Activated T-helper 1 cell treated with anti-CD3 and anti-CD28 coated beads, Interleukin-12 subunit alpha, Interleukin-12 subunit beta, Interleukin-2, Interleukin-4 antibody, amounts not matched to agents 30 ng/mL and 10 ng/mL and 1 ng/mL, durations not matched to agents 14 hours and 24 hours and 36 hours (primary cell): ENCODE measurements at regions not wholly inside any gene's neighbourhood (a gene's known extent, or its start where the extent isn't known, plus 50 kb on each side); places are given as distances from the start of the nearest gene placed in this dataset.

ENCODE experiments used
- DNase-seq: peaks from one replicate; pipeline ENCODE4 v3.0.0; 2021; ENCODE audit warnings: low spot score
- H3K27ac Mint-ChIP-seq: one replicate; pipeline ENCODE4 v1.8.0; 2021; ENCODE audit warnings: mild to moderate bottlenecking, mixed read lengths
- H3K27me3 Mint-ChIP-seq: one replicate; pipeline ENCODE4 v1.8.0; 2022; ENCODE audit warnings: mild to moderate bottlenecking, moderate library complexity, mixed read lengths; ENCODE audit not compliant: insufficient read depth
- H3K36me3 Mint-ChIP-seq: one replicate; pipeline ENCODE4 v1.8.0; 2021; ENCODE audit warnings: low read depth, mixed read lengths
- H3K4me1 Mint-ChIP-seq: one replicate; pipeline ENCODE4 v1.8.0; 2021; ENCODE audit warnings: low read depth, mixed read lengths
- H3K4me3 Mint-ChIP-seq: one replicate; pipeline ENCODE4 v1.8.0; 2021; ENCODE audit warnings: mild to moderate bottlenecking, moderate library complexity, mixed read lengths
- H3K9me3 Mint-ChIP-seq: one replicate; pipeline ENCODE4 v1.8.0; 2021; ENCODE audit warnings: mixed read lengths
- intact Hi-C: fragments of 100-400 bp; cut with micrococcal nuclease; formaldehyde crosslinking; loops from one replicate; pipeline ENCODE4 v1.15.1; 2024

DNA sequence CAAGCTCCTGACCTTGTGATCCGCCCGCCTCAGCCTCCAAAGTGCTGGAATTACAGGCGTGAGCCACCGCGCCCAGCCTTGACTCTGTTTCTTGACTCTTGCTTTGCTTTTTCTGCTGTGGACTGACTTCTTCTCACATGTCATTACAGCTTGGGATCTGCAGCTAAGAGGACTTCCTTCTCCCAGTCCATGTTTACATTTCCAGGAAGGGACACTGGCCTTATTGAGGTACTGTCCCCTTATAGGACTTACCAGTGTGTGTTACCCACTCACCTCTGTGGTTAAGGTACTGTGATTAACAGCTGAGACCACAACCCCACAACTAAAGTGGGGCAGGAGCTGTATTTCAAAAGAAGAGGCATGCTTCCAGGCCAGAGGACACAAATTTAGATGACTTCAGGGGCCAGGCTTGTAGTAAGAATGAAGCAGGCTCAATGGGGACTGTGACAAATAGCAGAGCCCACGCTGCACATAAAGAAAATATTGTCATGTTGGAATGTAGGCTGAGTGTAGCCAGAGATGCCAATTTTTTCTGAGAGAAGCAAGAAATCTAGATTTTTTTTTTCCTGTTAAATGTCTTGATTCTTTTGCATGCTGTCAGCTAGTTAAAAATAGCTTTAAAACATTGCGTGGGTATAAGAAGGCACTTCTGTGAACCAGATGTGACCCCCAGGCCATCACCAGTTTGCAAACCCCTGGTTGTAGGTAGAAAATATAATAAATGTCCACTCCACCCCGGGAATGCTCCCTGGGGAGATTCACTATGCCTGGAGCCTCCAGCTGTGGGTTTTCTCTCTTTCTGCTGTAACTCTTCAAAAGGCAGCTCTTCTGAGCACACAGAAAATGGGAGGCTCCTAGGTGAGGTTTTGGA lies 75.0 kb downstream of the PTPDC1 start:
- Mint-ChIP-seq H3K9me3 (peaks cover 6% of the 10 kb centered on the region), H3K4me1 (peaks cover 2% of the 10 kb centered on the region), H3K4me3 (no peak overlapping the region), H3K27ac (no peak overlapping the region), H3K27me3 (no peaks in the 10 kb centered on the region), H3K36me3 (no peaks in the 10 kb centered on the region)
- intact Hi-C loops = no loop called here
- no peak for DNase-seq

DNA sequence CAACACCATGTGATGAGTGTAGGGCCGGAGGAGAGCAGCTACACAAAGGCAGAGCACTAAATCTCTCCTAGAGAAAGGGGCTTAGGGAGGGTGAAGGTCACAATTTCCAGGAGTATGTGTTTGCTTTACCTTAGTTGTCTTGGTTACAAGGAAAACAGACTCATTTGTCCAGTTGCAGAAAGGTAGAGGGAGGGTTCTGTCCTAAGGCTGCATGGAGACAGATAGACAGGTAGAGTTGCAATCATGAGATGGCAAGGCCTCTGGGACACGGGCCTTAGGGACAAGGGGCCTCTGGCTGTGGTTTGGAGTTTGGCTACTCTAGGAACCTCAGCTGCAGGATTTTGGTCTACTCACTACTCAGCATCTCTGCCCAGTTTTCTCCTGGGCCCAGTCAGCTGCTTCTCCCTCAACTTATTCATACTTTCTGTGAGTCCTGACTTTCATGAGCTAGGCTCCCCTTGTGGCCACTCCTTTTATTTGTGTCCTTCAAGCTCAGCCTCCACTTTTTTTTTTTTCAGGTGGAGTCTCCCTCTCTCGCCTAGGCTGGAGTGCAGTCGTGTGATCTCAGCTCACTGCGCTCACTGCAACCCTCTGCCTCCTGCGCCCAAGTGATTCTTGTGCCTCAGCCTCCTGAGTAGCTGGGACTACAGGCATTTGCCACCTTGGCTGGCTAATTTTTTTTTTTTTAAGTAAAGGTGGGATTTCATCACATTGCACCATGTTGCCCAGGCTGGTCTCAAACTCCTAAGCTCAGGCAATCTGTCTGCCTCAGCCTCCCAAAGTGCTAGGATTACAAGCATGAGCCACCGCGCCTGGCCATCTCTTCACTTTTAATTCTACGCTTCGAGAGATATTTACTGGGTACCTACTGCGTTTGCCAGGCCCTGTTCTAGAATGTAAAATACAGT lies 76.6 kb downstream of the PTPDC1 start:
- no peak overlapping the region for H3K4me3 Mint-ChIP-seq
- no peak overlapping the region for H3K27ac Mint-ChIP-seq
- no peak for DNase-seq
- H3K4me1 Mint-ChIP-seq = peaks cover 13% of the 10 kb centered on the region
- H3K9me3 Mint-ChIP-seq = no peaks in the 10 kb centered on the region
- no peaks in the 10 kb centered on the region for H3K36me3 Mint-ChIP-seq
- intact Hi-C loops = loop anchor here (10.0 kb wide), 1 partner anchor 1396 kb away; the partner anchor contains the start of gene BICD2
- no peaks in the 10 kb centered on the region for H3K27me3 Mint-ChIP-seq

DNA sequence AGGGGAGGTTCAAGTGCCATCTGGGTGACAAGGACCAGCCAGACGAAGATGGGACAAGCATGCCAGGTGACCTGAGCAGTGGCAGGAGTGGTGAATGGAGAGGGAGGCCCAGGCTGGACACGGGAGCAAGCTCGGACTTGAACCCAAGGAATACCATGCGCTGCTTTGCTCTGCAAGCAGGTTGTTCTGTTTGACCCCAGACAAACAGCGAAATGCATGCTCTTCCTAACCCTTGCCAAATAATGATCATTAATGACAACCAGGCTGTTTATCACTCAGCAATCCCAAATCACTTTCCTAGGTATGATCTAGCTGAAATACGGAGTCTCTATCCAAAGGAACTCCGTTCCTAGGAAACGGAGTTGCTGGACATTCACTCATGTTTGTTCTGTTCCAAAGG lies 77.4 kb downstream of the PTPDC1 start:
- H3K27ac Mint-ChIP-seq = no peak overlapping the region
- no peaks in the 10 kb centered on the region for H3K36me3 Mint-ChIP-seq
- H3K4me1 Mint-ChIP-seq = peaks cover 13% of the 10 kb centered on the region
- H3K9me3 Mint-ChIP-seq = no peaks in the 10 kb centered on the region
- intact Hi-C loops = loop anchor here (10.0 kb wide), 1 partner anchor 1397 kb away; the partner anchor contains the start of gene BICD2
- DNase-seq = no peak
- H3K27me3 Mint-ChIP-seq = peaks cover under 1% of the 10 kb centered on the region
- no peak overlapping the region for H3K4me3 Mint-ChIP-seq

DNA sequence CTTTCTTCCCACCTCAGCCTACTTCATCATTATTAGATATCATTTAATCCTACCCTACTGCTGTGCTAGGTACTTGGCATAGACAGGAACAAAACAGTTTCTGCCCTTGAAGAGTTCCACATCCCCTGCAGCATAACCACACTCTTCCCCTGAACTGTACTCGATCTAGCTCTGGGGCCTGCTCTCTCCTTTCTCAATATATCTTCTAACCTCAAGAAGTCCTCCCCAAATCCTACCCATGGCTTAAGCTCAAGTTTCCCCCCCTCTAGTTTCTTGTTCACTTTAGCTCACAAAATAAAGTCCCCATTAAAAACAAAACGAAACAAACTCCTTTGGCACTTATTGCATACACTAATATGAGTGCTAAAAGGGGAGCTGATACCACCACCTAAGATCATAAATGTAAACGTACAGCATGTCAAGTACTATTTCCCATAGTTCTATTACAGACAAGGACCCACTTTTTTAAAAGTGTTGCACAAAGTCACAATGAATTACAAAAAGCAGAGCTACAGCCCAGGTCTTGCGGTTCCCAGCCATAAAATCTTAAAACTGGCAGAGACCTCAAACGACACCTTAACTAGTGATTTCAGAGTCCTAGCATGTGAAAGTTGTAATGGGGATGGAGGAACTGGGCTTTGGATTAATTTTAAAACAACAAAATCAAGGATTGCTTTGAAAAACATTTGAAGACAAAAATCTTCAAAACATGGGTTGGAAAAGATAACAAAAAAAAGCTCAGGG lies 80.7 kb downstream of the PTPDC1 start:
- no peak for DNase-seq
- intact Hi-C loops = loop anchor here (5.0 to 10.0 kb wide), 2 partner anchors 842 to 1400 kb away; partner anchors contain the start of gene BICD2
- peak overlapping the region; percentile 80 for H3K4me3 Mint-ChIP-seq
- peaks cover 39% of the 10 kb centered on the region for H3K4me1 Mint-ChIP-seq
- H3K27me3 Mint-ChIP-seq = peaks cover 2% of the 10 kb centered on the region
- no peaks in the 10 kb centered on the region for H3K9me3 Mint-ChIP-seq
- peak overlapping the region; percentile 78 for H3K27ac Mint-ChIP-seq
- H3K36me3 Mint-ChIP-seq = peaks cover 10% of the 10 kb centered on the region

DNA sequence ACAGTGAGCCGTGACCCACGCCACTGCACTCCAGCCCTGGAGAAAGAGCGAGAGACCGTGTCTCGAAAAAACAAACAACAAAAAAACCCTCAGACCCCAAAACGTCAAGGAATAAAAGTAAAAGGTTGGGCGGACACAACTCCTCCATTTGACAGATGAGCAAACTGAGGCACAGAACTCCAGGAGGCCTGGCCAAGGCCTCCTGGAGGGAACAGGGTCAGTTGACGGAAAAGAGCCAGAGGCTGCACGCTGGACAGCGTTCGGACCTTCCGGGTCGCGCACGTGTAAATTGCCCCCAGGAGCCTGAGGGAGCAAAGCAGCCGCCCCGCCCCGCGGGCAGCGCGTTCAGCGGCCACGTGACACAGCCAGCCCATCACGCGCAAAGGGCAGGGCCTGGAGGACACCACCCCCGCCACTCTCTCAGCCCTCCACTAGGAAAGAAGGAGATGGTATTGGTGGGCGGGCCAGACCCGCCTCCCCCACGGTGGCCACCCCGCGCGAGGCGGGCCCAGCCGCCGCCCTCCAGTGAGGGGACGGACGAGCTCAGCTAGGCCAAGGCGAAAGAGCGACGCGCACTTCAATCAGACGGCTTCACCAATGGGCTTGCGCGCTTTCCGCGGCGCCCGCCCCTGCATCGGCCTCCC lies 81.5 kb downstream of the PTPDC1 start:
- H3K27me3 Mint-ChIP-seq = peaks cover 2% of the 10 kb centered on the region

DNA sequence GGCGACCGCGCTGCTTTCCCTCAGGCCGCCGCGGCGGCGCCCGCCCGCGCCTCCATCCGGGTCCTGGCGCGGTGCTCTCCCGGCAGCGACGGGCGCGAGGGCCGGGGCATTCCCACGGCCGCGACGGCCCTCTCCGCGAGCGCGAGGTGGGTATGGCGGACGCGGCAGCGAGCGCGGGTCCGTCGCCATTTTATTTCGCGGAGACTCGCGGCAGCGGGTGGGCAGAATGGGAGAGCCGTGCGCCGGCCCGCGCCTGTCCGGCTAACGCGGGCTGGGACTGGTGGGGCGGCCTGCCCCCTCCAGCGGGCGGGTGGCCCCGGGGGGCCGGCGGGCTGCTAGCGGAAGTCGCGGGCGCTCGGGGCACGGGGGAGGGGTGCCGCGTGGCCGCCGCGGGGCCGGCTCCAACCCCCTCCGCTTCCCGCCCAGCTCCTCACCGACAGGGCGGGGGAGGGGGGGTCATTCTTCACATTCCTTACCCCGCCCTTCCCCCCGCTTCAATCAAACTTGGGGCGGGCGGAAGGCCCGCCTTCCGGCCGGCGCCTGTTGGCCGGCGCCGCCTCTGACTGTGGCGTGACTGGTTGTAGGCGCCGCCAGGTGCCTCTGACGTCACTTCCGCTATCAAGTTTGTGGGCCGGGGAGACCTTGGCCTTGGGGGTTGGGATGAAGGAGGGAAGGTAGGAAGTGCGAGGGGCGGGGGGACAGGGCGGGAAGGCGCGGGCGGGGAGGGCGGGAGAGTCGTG lies 82.1 kb downstream of the PTPDC1 start:
- peaks cover 2% of the 10 kb centered on the region for H3K27me3 Mint-ChIP-seq
- H3K27ac Mint-ChIP-seq = peak overlapping the region; percentile 89
- intact Hi-C loops = loop anchor here (1.0 to 10.0 kb wide), 10 partner anchors 8 to 1498 kb away; partner anchors contain the start of genes AOPEP and BICD2
- H3K36me3 Mint-ChIP-seq = peaks cover 10% of the 10 kb centered on the region
- H3K9me3 Mint-ChIP-seq = no peaks in the 10 kb centered on the region
- peak overlapping the region; percentile 95 for H3K4me3 Mint-ChIP-seq
- peak; percentile 92 for DNase-seq
- H3K4me1 Mint-ChIP-seq = peaks cover 46% of the 10 kb centered on the region

More for the DNA sequence above, 81.5 kb downstream of the PTPDC1 start:
- no peaks in the 10 kb centered on the region for H3K9me3 Mint-ChIP-seq
- peak overlapping the region; percentile 80 for H3K4me3 Mint-ChIP-seq
- intact Hi-C loops = loop anchor here (1.0 to 10.0 kb wide), 10 partner anchors 9 to 1497 kb away; partner anchors contain the start of genes AOPEP and BICD2
- H3K36me3 Mint-ChIP-seq = peaks cover 10% of the 10 kb centered on the region
- peak; percentile 98 for DNase-seq
- H3K4me1 Mint-ChIP-seq = peaks cover 46% of the 10 kb centered on the region
- peak overlapping the region; percentile 78 for H3K27ac Mint-ChIP-seq

DNA sequence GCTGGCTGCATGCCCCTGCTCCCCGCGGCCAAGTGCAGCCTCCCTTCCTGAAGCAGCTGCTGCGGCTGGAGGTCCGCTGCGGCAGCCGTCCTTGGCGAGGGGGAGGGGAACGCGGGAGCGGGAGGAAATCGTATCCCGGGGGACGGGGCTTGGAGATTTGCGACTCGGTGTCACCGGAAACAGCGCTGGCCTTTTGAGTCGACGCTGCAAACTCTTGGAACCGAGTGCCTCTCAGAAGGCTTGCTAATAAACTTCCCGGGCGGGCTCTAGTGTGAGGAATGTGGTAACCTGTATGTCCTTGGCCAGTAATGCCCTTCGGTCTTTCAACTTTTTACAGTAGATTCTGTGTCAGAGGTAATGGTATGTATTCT lies 82.7 kb downstream of the PTPDC1 start:
- Mint-ChIP-seq H3K27me3 (peaks cover 2% of the 10 kb centered on the region), H3K36me3 (peaks cover 10% of the 10 kb centered on the region), H3K4me3 (peak overlapping the region; percentile 95), H3K4me1 (peaks cover 50% of the 10 kb centered on the region), H3K9me3 (no peaks in the 10 kb centered on the region), H3K27ac (peak overlapping the region; percentile 89)
- intact Hi-C loops = loop anchor here (1.0 to 10.0 kb wide), 11 partner anchors 7 to 1498 kb away; partner anchors contain the start of genes AOPEP, BICD2 and ZNF169
- DNase-seq = no peak

DNA sequence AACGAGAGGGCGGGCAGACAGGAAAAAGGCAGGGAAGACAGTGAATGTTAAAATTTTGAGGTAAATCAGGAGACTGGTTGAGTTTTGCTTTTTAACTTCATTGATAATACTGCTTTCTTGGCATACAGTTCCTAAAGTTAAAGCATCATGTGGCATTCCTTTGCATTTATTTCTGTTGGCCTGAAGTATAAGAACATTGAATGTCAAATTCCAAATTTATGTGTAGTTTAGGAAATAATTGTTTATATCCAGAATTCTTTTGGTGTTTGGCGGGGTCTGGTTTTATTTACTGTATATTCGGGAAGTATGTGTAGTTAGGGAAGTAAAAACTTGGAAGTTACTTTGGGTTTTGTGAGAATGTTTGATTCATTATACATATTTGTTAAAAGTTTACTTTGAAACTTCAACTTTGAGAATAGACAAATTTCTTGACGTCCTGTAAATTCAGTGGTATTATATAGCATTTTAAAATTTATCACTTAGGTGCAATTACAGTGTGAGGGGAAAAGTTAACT lies 83.2 kb downstream of the PTPDC1 start:
- Mint-ChIP-seq H3K4me3 (peak overlapping the region; percentile 95), H3K36me3 (peaks cover 10% of the 10 kb centered on the region), H3K27me3 (peaks cover 2% of the 10 kb centered on the region), H3K4me1 (peaks cover 55% of the 10 kb centered on the region), H3K27ac (peak overlapping the region; percentile 89), H3K9me3 (no peaks in the 10 kb centered on the region)
- intact Hi-C loops = loop anchor here (1.0 to 10.0 kb wide), 5 partner anchors 92 to 1499 kb away; partner anchors contain the start of genes BICD2 and ZNF169
- no peak for DNase-seq

DNA sequence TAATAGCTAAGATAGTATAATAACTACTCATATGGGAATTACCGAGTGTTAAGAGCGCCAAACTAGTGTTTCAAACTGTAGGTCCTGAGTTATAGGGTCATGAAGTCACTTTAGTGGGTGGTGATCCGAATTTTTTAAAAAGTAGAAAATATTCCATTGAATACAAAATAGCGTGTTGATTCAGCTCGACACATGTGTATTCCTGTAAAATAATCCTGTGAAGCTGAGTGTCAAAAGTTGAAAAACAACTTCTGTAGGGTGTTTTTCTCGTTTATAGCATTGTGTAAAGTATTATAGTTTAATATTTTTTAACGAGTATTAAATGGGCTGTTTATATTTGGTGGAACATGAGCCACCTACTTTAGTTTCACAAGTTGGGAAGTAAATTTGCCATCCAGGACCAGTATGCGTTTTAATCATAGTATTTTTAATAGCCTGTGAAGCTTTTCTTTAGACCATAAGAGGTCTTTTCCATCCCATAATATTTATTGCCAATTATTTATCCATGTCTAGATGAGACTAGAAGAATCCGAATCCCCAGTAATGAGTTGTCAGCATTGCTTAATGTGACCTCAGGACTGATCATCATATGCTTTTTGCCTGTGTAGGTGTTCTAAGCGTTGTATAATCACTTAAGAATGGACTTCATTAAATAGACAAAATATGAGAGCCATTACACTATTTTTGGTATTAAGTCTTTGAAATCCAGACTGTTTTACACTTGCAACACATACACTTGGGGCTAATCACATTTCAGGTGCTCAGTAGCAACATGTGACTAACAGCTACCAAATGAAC lies 84.1 kb downstream of the PTPDC1 start:
- DNase-seq = no peak
- Mint-ChIP-seq H3K4me1 (peaks cover 65% of the 10 kb centered on the region), H3K27ac (peak overlapping the region; percentile 89), H3K27me3 (peaks cover 2% of the 10 kb centered on the region), H3K9me3 (no peaks in the 10 kb centered on the region), H3K4me3 (peak overlapping the region; percentile 95), H3K36me3 (peaks cover 11% of the 10 kb centered on the region)
- intact Hi-C loops = loop anchor here (5.0 to 10.0 kb wide), 2 partner anchors 839 to 1404 kb away; partner anchors contain the start of gene BICD2

DNA sequence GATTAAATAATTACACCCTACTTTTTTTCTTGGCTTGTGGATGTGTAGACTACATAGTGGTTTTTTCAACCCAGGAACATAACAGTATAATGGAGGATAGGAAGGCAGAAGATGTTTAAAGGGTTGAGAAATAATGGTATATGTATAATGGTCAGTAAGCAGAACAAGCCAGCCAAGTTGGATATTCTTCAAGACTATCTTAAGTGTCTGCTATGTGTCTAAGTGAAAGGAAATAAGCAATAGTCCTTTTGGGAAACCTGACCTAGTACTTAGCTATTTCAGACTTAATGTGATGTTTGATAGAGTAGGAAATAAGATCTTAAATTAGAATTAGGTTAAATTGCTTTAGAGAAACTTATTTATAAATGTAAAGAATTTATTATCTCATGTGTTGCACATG lies 85.7 kb downstream of the PTPDC1 start:
- H3K4me3 Mint-ChIP-seq = no peak overlapping the region
- peak overlapping the region; percentile 19 for H3K27ac Mint-ChIP-seq

More for the DNA sequence above, 85.7 kb downstream of the PTPDC1 start:
- peaks cover 71% of the 10 kb centered on the region for H3K4me1 Mint-ChIP-seq
- no peak for DNase-seq
- H3K27me3 Mint-ChIP-seq = peaks cover 2% of the 10 kb centered on the region
- no peaks in the 10 kb centered on the region for H3K9me3 Mint-ChIP-seq
- intact Hi-C loops = loop anchor here (5.0 to 10.0 kb wide), 2 partner anchors 837 to 1405 kb away; partner anchors contain the start of gene BICD2
- peaks cover 22% of the 10 kb centered on the region for H3K36me3 Mint-ChIP-seq
